ENCODE measurements at regions not wholly inside any gene's neighbourhood (a gene's known extent, or its start where the extent isn't known, plus 50 kb on each side); places are given as distances from the start of the nearest gene placed in this dataset.

GRCh38 chr3:106183762-106184391, 315.1 kb upstream of the CBLB start:
- no peak for DNase-seq

- no peak for DNase-seq
These were observed 316.0 kb upstream of the CBLB start for GRCh38 chr3:106184540-106185457.

- DNase-seq = no peak
These were observed 317.1 kb upstream of the CBLB start for GRCh38 chr3:106185949-106186348.

GRCh38 chr3:106190296-106190695, 321.5 kb upstream of the CBLB start:
- no peak for DNase-seq

- DNase-seq = no peak
These were observed 322.4 kb upstream of the CBLB start for GRCh38 chr3:106191211-106191610.

- DNase-seq = no peak
These were observed 323.1 kb upstream of the CBLB start for GRCh38 chr3:106191913-106192312.

- DNase-seq = no peak
These were observed 325.1 kb upstream of the CBLB start for GRCh38 chr3:106193876-106194275.

- no peak for DNase-seq
These were observed 325.9 kb upstream of the CBLB start for GRCh38 chr3:106194726-106195125.

GRCh38 chr3:106197532-106198194, 328.9 kb upstream of the CBLB start:
- no peak for DNase-seq

GRCh38 chr3:106204160-106204868, 335.5 kb upstream of the CBLB start:
- DNase-seq = no peak

- DNase-seq = no peak
These were observed 337.3 kb upstream of the CBLB start for GRCh38 chr3:106206146-106206545.

- DNase-seq = no peak
These were observed 337.8 kb upstream of the CBLB start for GRCh38 chr3:106206613-106207012.

GRCh38 chr3:106208251-106208650, 339.4 kb upstream of the CBLB start:
- DNase-seq = no peak

GRCh38 chr3:106208967-106209366, 340.2 kb upstream of the CBLB start:
- DNase-seq = no peak

GRCh38 chr3:106209482-106209881, 340.7 kb upstream of the CBLB start:
- DNase-seq = no peak

GRCh38 chr3:106210923-106211322, 342.1 kb upstream of the CBLB start:
- DNase-seq = no peak

- DNase-seq = no peak
These were observed 343.9 kb upstream of the CBLB start for GRCh38 chr3:106212665-106213222.

- DNase-seq = no peak
These were observed 345.1 kb upstream of the CBLB start for GRCh38 chr3:106213954-106214353.

- no peak for DNase-seq
These were observed 345.8 kb upstream of the CBLB start for GRCh38 chr3:106214641-106215040.

- no peak for DNase-seq
These were observed 346.2 kb upstream of the CBLB start for GRCh38 chr3:106215047-106215446.

GRCh38 chr3:106217745-106218144, 348.9 kb upstream of the CBLB start:
- DNase-seq = no peak

GRCh38 chr3:106227068-106227467, 358.3 kb upstream of the CBLB start:
- no peak for DNase-seq

GRCh38 chr3:106228271-106228670, 359.5 kb upstream of the CBLB start:
- no peak for DNase-seq

All from activated effector memory CD4-positive, alpha-beta T cell treated with anti-CD3 and anti-CD28 coated beads, Interleukin-2, amount 50 U/mL, for 16 hours (primary cell).